Activated naive CD4-positive, alpha-beta T cell treated with anti-CD3 and anti-CD28 coated beads, Interleukin-2, amount 50 U/mL, for 72 hours (primary cell): ENCODE measurements at regions not wholly inside any gene's neighbourhood (a gene's known extent, or its start where the extent isn't known, plus 50 kb on each side); places are given as distances from the start of the nearest gene placed in this dataset.
"Not testable (repeated sequence)": the region's sequence is repeated elsewhere in the genome, so short reads cannot be mapped to it uniquely, and the experiment has no call there.

ENCODE experiments used
- ATAC-seq, 2 donors: fragments of 150-1000 bp; cut with Tn5 transposase; 2 replicates each; pipeline ENCODE4 v1.10.0; 2021; ENCODE audit warnings: mild to moderate bottlenecking in 2 of 2, moderate library complexity in 2 of 2
- DNase-seq, 2 donors: peaks; one replicate each; pipeline ENCODE4 v3.0.0; 2021 to 2022; ENCODE audit warnings: low spot score in 2 of 2
- H3K27ac Mint-ChIP-seq, 2 donors: one replicate each; pipeline ENCODE4 v1.8.0; 2022; ENCODE audit warnings: mild to moderate bottlenecking in 2 of 2, mixed read lengths in 2 of 2
- H3K36me3 Mint-ChIP-seq, 2 donors: one replicate each; pipeline ENCODE4 v1.8.0; 2022; ENCODE audit warnings: mixed read lengths in 2 of 2
- H3K9me3 Mint-ChIP-seq, 2 donors: one replicate each; pipeline ENCODE4 v1.8.0; 2022; ENCODE audit warnings: mixed read lengths in 2 of 2

DNA sequence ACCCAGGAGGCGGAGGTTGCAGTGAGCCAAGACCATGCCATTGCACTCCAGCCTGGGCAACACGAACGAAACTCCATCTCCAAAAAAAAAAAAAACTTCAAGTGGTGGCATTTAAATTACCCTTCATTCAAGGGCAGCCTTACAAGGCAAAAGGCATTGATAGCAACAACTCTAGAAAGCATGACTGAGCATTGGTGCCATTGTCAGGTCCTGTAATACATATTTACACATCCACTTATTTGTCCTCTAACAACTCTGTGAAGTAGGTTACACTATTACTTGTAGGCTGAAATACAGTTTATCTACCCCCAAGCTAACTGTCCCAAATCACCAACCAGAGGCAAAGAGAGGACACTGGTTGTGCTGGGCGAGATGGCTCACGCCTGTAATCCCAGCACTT lies 52.7 kb upstream of the LARP1 start:
- H3K36me3 Mint-ChIP-seq = no peaks in the 10 kb centered on the region
- ATAC-seq = no peak
- no peaks in the 10 kb centered on the region for H3K9me3 Mint-ChIP-seq

GRCh38 chr5:154701725-154702124 lies 53.5 kb upstream of the LARP1 start:
- H3K27ac Mint-ChIP-seq, H3K9me3 Mint-ChIP-seq, H3K36me3 Mint-ChIP-seq, ATAC-seq, DNase-seq: not testable (repeated sequence)

More for the DNA sequence above, 52.7 kb upstream of the LARP1 start:
- no peak for DNase-seq
- no peak overlapping the region for H3K27ac Mint-ChIP-seq

DNA sequence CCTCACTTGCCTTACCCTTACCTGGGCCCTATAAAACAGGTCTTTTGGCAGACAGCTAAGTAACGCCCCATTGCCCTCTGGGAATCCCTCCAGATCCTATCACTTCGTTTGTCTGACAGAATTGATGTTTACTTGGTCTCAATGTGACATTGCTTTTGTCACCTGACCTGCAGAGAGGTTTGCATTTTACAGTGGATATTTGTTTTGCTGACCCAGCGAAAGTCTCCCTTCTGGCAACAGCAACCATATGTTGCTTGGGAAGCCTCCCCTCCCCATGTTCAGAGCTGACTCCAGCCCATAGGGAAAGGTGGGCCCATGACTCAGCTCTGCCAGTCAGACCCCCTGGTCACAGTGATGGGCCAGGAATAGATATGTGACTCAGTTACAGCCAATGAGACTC lies 54.0 kb upstream of the LARP1 start:
- Mint-ChIP-seq H3K9me3 (no peaks in the 10 kb centered on the region), H3K36me3 (no peaks in the 10 kb centered on the region), H3K27ac (peak overlapping the region in 1 of 2 donors; percentile 27)
- ATAC-seq (no peak), DNase-seq (no peak)

DNA sequence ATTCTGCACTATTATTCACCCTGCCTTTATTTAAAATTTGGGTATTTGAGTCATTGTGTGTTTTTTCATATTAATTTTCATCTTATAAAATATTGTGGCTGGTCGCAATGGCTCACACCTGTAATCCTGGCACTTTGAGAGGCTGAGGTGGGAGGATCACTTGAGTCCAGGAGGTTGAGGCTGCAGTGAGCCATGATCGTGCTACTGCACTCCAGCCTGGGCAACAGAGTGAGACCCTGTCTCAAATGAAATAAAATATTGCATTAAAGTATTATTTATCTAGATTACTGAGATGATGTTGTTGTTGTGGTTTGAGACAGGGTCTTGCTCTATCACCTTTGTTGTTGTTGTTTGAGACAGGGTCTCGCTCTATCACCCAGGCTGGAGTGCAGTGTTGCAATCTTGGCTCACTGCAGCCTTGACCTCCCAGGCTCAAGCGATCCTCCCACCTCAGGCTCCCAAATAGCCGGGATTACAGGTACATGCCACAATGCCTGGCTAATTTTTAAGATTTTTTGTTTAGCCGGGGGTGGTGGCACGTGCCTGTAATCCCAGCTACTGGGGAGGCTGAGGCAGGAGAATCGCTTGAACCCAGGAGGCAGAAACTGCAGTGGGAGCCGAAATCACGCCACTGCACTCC lies 54.8 kb upstream of the LARP1 start:
- not testable (repeated sequence) for H3K9me3 Mint-ChIP-seq, H3K36me3 Mint-ChIP-seq, ATAC-seq, H3K27ac Mint-ChIP-seq, DNase-seq

- Mint-ChIP-seq H3K27ac (no peak overlapping the region), H3K9me3 (no peaks in the 10 kb centered on the region), H3K36me3 (no peaks in the 10 kb centered on the region)
- no peak for DNase-seq
- no peak for ATAC-seq
Observed at GRCh38 chr5:154698763-154699162, 56.4 kb upstream of the LARP1 start.

DNA sequence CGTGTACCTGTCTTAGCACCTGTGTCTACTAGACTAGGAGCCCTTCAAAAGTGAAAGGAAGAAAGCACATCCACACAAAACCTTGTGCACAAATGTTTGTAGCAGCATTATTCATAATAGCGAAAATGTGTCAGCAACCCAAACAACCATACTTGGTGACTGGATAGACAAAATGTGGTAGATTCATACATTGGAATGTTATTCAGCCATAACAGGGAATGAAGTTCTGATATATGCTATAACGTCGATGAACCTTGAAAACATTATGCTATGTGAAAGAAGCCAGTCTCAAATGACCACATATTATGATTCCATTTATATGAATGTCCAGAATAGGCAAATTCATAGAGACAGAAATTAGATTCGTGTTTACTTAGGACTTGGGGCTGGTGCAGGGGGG lies 57.8 kb upstream of the LARP1 start:
- H3K9me3 Mint-ChIP-seq = no peaks in the 10 kb centered on the region
- H3K36me3 Mint-ChIP-seq = no peaks in the 10 kb centered on the region
- no peak overlapping the region for H3K27ac Mint-ChIP-seq
- DNase-seq (no peak), ATAC-seq (no peak)

DNA sequence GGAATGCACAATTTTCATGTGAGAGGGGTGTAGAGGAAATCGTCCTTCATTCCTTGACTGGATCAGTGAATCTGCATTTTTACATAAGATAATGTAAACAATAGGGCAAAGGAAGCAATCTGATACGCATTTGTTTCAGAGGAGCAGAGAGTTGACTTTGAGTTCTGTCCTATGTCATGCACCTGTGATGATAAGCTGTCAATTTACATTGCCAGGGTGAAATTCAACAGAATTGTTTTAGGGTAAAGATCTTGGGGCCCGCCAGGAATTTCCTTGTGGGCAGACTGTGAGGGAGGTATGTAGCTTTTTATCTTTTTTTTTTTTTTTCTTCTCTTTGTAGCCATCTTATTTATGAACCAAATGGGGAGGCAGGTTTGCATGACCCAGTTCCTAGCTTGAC lies 58.3 kb upstream of the LARP1 start:
- H3K9me3 Mint-ChIP-seq = no peaks in the 10 kb centered on the region

GRCh38 chr5:154694159-154694558 lies 61.0 kb upstream of the LARP1 start:
- no peaks in the 10 kb centered on the region for H3K36me3 Mint-ChIP-seq
- H3K27ac Mint-ChIP-seq = no peak overlapping the region
- DNase-seq = no peak
- no peak for ATAC-seq
- H3K9me3 Mint-ChIP-seq = no peaks in the 10 kb centered on the region

More for the DNA sequence above, 58.3 kb upstream of the LARP1 start:
- DNase-seq (no peak), ATAC-seq (no peak)
- H3K27ac Mint-ChIP-seq = no peak overlapping the region
- H3K36me3 Mint-ChIP-seq = no peaks in the 10 kb centered on the region

DNA sequence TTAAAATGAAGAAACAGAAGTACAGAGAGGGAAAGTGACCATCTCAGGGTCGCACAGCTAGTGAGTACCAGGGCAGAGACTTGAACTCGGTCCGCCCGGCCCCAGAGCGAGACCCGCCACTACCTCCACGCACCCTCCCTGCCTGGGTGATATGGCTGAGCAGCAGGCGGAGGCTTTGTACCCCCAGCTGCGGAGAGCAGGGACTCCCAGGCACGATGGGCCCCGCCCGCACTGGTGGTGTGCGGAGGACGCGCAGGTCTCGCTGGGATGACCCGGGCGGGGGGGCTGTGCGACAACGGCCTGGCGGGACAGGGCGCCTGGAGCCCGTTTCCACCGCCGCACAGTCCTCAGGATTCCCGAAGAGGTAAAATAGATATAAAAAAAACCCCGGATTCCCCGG lies 64.7 kb upstream of the LARP1 start:
- Mint-ChIP-seq H3K27ac (no peak overlapping the region), H3K9me3 (no peaks in the 10 kb centered on the region), H3K36me3 (no peaks in the 10 kb centered on the region)
- DNase-seq = no peak
- no peak for ATAC-seq

DNA sequence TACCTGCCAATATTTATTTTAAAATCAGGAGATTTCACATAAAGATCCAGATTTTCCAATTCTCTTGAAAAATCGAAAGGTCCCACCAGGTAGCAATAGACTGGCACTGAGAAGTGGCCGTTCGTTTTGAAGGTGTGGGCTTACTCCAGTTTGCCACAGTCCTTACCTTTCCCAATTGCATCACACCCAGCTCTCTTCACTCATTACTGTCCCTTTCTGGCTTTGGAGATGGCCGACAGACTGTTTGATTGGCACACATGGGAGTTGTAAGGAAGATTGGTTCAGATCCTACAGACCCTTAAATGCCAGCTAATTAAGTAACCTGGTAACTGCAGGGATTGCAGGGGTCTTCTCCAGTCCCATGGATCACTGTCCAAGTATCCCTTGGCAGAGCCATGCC lies 68.7 kb upstream of the LARP1 start:
- H3K27ac Mint-ChIP-seq = no peak overlapping the region
- ATAC-seq (no peak), DNase-seq (no peak)
- H3K9me3 Mint-ChIP-seq = no peaks in the 10 kb centered on the region
- H3K36me3 Mint-ChIP-seq = no peaks in the 10 kb centered on the region

DNA sequence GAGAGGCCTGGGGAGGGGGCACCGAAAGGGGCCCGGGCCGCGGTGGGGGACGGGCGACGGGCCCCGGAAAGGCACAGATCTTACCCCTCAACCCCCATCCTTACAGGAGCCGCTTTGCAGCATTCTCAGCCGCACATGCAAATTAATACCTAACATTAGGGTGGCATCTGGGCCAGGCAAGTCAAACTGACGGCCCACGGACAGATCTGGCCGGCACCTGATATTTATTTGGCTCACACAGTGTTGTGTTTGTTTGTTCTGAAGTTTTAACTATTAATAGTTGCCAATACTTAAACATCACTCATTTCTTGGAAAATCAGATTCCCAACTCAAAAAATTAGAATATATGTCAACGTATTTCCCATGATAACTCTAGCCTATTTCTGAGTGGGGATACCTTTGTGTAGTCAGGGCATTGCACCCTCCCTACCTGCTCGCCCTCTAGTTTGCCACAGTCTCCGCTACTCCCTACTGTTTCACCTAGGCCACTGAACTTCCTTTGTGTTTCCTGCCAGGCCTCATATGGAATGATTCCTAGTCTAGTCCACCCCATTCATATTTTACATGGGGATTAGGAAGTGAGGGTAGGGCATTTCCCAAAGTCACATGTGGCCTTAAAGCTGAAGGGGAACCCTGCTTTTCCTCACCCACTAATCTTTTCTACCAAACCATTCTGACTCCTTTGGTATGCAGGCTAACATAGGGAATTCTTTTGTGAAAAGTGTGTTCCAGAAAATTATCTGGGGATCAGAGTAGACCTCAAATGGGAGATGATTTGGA lies 71.9 kb upstream of the LARP1 start:
- no peaks in the 10 kb centered on the region for H3K36me3 Mint-ChIP-seq
- H3K9me3 Mint-ChIP-seq = no peaks in the 10 kb centered on the region
- H3K27ac Mint-ChIP-seq = no peak overlapping the region
- ATAC-seq (peak; percentile 26 to 51), DNase-seq (no peak)

DNA sequence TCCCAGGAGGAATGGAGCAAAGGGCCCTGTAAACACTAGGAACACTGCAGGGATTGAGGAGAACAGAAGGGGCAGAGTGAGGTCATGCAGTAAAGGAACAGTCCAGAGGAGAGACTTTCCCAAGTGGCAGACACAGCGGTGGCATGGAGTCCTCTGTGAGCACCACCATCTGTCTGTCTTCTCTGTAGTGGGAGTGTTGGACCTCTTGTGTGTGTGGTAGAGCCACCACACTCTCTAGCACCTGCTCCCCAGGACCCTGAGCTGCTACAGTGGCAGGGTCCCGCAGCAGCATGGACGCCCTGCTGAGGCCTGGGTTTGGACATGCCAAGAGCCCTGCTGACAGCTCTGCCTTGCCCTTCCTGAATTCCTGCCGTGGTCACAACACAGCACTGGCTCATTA lies 75.7 kb upstream of the LARP1 start:
- Mint-ChIP-seq H3K27ac (no peak overlapping the region), H3K9me3 (no peaks in the 10 kb centered on the region), H3K36me3 (no peaks in the 10 kb centered on the region)
- no peak for ATAC-seq
- DNase-seq = no peak

DNA sequence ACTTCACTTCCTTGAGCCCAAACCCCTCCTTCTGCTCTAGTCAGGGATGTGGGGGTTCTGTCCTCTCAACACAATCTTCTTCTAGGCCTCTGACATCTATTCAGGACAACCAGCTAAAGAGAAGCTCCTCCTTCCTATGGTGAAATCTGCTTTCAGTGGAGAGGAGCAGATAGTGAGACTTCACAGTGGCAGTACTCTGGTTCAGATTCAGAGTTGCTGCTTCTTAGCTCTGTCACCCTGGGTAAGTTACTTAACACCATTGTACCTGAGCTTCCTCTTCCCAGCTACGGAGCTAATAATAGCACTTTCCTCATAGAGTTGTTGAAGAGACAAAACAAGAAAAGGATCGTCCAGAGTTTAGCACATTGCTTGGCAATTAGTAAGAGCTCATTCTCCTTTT lies 77.3 kb upstream of the LARP1 start:
- DNase-seq (no peak), ATAC-seq (no peak)
- H3K27ac Mint-ChIP-seq = no peak overlapping the region
- H3K36me3 Mint-ChIP-seq = no peaks in the 10 kb centered on the region
- H3K9me3 Mint-ChIP-seq = no peaks in the 10 kb centered on the region

DNA sequence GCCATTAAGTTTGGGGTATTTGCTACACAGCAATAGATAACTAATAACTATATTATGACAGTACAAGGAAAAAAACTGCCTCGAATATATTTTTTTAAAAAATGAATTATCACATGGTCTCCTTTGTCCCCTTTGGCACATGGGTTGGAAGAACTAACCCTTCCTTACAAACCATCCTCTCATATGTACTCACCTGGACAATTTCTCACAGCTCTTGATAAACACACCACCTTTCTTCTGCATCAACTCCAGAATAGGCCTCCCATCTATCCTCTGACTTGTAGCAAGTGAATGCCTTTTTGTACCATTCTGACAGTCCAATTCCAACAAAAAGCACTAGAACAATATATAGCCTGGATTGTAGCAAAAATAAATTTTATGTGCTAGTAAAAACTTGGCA lies 78.7 kb upstream of the LARP1 start:
- DNase-seq (no peak), ATAC-seq (no peak)
- H3K36me3 Mint-ChIP-seq = no peaks in the 10 kb centered on the region
- H3K27ac Mint-ChIP-seq = no peak overlapping the region
- no peaks in the 10 kb centered on the region for H3K9me3 Mint-ChIP-seq

- H3K9me3 Mint-ChIP-seq = no peaks in the 10 kb centered on the region
- DNase-seq = no peak
- H3K36me3 Mint-ChIP-seq = no peaks in the 10 kb centered on the region
- no peak overlapping the region for H3K27ac Mint-ChIP-seq
- ATAC-seq = no peak
Observed at GRCh38 chr5:154674029-154674428, 81.1 kb upstream of the LARP1 start.

GRCh38 chr5:154673506-154673905 lies 81.7 kb upstream of the LARP1 start:
- ATAC-seq = no peak
- no peaks in the 10 kb centered on the region for H3K9me3 Mint-ChIP-seq
- H3K36me3 Mint-ChIP-seq = no peaks in the 10 kb centered on the region
- no peak overlapping the region for H3K27ac Mint-ChIP-seq
- no peak for DNase-seq

DNA sequence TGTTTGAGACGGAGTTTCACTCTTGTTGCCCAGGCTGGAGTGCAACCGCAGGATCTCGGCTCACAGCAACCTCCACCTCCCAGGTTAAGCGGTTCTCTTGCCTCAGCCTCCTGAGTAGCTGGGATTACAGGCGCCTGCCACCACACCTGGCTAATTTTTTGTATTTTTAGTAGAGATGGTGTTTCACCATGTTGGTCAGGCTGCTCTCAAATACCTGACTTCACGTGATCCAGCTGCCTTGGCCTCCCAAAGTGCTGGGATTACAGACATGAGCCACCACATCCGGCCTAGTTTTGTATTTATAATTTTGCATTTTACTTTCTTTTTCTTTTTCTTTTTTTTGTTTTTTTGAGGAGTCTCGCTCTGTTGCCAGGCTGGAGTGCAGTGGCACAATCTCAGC lies 85.3 kb upstream of the LARP1 start:
- not testable (repeated sequence) for H3K27ac Mint-ChIP-seq, H3K9me3 Mint-ChIP-seq, DNase-seq, ATAC-seq
- H3K36me3 Mint-ChIP-seq = peaks cover 12 to 18% of the 10 kb centered on the region in 2 donors

DNA sequence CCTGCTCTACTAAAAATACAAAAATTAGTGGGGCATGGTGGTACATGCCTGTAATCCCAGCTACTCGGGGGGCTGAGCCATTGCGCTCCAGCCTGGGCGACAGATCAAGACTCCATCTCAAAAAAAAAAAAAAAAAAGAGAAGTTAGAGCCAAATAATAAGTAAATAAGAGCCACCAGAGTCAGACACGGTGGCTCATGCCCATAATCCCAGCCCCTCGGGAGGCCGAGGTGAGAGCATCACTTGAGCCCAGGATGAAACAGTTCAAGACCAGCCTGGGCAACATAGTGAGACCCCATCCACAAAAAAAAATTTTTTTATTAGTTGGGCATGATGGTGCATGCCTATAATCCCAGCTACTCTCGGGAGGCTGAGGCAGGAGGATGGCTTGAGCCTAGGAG lies 85.8 kb upstream of the LARP1 start:
- ATAC-seq (no peak), DNase-seq (no peak)
- H3K36me3 Mint-ChIP-seq = peaks cover 17 to 23% of the 10 kb centered on the region in 2 donors
- H3K27ac Mint-ChIP-seq = peak overlapping the region in 1 of 2 donors; percentile 16
- peaks cover 10 to 11% of the 10 kb centered on the region in 2 donors for H3K9me3 Mint-ChIP-seq
